ENCODE measurements at regions not wholly inside any gene's neighbourhood (a gene's known extent, or its start where the extent isn't known, plus 50 kb on each side); places are given as distances from the start of the nearest gene placed in this dataset.

GRCh38 chr22:48333323-48333763 lies 1494.3 kb downstream of the BRD1 start:
- TF ChIP-seq CTCF (IDR thresholded peaks at IDR 0.05; ENCODE audit: low read depth, low read length): no peak
- TF ChIP-seq MYC (IDR thresholded peaks at IDR 0.05; ENCODE audit: low read depth, low read length): no peak

All from NB4 (cell line).